H9 (cell line): ENCODE measurements at regions not wholly inside any gene's neighbourhood (a gene's known extent, or its start where the extent isn't known, plus 50 kb on each side); places are given as distances from the start of the nearest gene placed in this dataset.

Source experiments
- DNase-seq: peaks from one replicate; pipeline ENCODE4 v3.0.0-alpha.2; 2017
- H2AFZ ChIP-seq: one replicate; pipeline ENCODE4 v1.6.1; 2013; ENCODE audit warnings: mild to moderate bottlenecking, low read length, control low read depth, moderate library complexity
- H2AK5ac ChIP-seq: 2 replicates; pipeline ENCODE4 v1.6.1; 2013; ENCODE audit warnings: low read length, control low read depth, mixed read lengths; ENCODE audit not compliant: insufficient read length
- H2BK120ac ChIP-seq: one replicate; pipeline ENCODE4 v1.6.1; 2013; ENCODE audit warnings: low read depth, mild to moderate bottlenecking, low read length, control low read depth, inconsistent platforms; ENCODE audit not compliant: poor library complexity, severe bottlenecking
- H2BK12ac ChIP-seq: 2 replicates; pipeline ENCODE4 v1.6.1; 2013; ENCODE audit warnings: low read length, control low read depth, mixed read lengths, low read depth; ENCODE audit not compliant: insufficient read length
- H2BK15ac ChIP-seq: 2 replicates; pipeline ENCODE4 v1.6.1; 2013; ENCODE audit warnings: low read depth, low read length, control low read depth
- H2BK20ac ChIP-seq: one replicate; pipeline ENCODE4 v1.6.1; 2013; ENCODE audit warnings: low read depth, mild to moderate bottlenecking, low read length, control low read depth, inconsistent platforms; ENCODE audit not compliant: poor library complexity, severe bottlenecking
- H2BK5ac ChIP-seq: 2 replicates; pipeline ENCODE4 v1.6.1; 2013; ENCODE audit warnings: low read length, control low read depth, mixed read lengths; ENCODE audit not compliant: insufficient read length
- H3K14ac ChIP-seq: 2 replicates; pipeline ENCODE4 v1.6.1; 2013; ENCODE audit warnings: low read length, control low read depth; ENCODE audit not compliant: insufficient read depth
- H3K18ac ChIP-seq: 2 replicates; pipeline ENCODE4 v1.6.1; 2013; ENCODE audit warnings: low read depth, mild to moderate bottlenecking, mixed read lengths, low read length, control low read depth; ENCODE audit not compliant: insufficient read length
- H3K23ac ChIP-seq: 2 replicates; pipeline ENCODE4 v1.6.1; 2013; ENCODE audit warnings: low read length, control low read depth, mixed read lengths, low read depth; ENCODE audit not compliant: insufficient read length
- H3K23me2 ChIP-seq: 2 replicates; pipeline ENCODE4 v1.6.1; 2013; ENCODE audit warnings: low read depth, mild to moderate bottlenecking, mixed read lengths, low read length, control low read depth; ENCODE audit not compliant: insufficient read length, poor library complexity, severe bottlenecking
- H3K27ac ChIP-seq: 2 replicates; pipeline ENCODE4 v1.5.1; 2013; ENCODE audit warnings: low read length, control low read depth, mixed read lengths, low read depth; ENCODE audit not compliant: insufficient read length
- H3K27me3 ChIP-seq: 2 replicates; pipeline ENCODE4 v1.6.1; 2013; ENCODE audit warnings: low read length, control low read depth, inconsistent platforms; ENCODE audit not compliant: insufficient read depth
- H3K4ac ChIP-seq: 2 replicates; pipeline ENCODE4 v1.6.1; 2013; ENCODE audit warnings: low read depth, mild to moderate bottlenecking, control low read depth, inconsistent platforms, low read length, moderate library complexity
- H3K4me1 ChIP-seq: 2 replicates; pipeline ENCODE4 v1.6.1; 2013; ENCODE audit warnings: low read length, control low read depth, inconsistent platforms; ENCODE audit not compliant: insufficient read depth
- H3K4me2 ChIP-seq: 2 replicates; pipeline ENCODE4 v1.6.1; 2013; ENCODE audit warnings: low read length, control low read depth, mixed read lengths; ENCODE audit not compliant: insufficient read length, insufficient read depth
- H3K56ac ChIP-seq: 2 replicates; pipeline ENCODE4 v1.6.1; 2013; ENCODE audit warnings: low read depth, mild to moderate bottlenecking, mixed read lengths, low read length, control low read depth; ENCODE audit not compliant: insufficient read length
- H3K79me1 ChIP-seq: 2 replicates; pipeline ENCODE4 v1.6.1; 2013; ENCODE audit warnings: low read depth, mild to moderate bottlenecking, moderate library complexity, low read length, control low read depth, inconsistent platforms; ENCODE audit not compliant: insufficient read depth, poor library complexity, severe bottlenecking
- H3K79me2 ChIP-seq: 2 replicates; pipeline ENCODE4 v1.6.1; 2013; ENCODE audit warnings: low read length, control low read depth, inconsistent platforms; ENCODE audit not compliant: insufficient read depth
- H3K9ac ChIP-seq: 2 replicates; pipeline ENCODE4 v1.6.1; 2013; ENCODE audit warnings: low read length, control low read depth, mixed read lengths; ENCODE audit not compliant: insufficient read length; ENCODE audit errors: extremely low read depth
- H3K9me3 ChIP-seq: one replicate; pipeline ENCODE4 v1.6.1; 2013; ENCODE audit warnings: low read depth, low read length, inconsistent platforms; ENCODE audit not compliant: control insufficient read depth
- H3T11ph ChIP-seq: one replicate; pipeline ENCODE4 v1.6.1; 2013; ENCODE audit warnings: mild to moderate bottlenecking, low read length, control low read depth, inconsistent platforms
- H4K20me1 ChIP-seq: one replicate; pipeline ENCODE4 v1.6.1; 2013; ENCODE audit not compliant: control insufficient read depth, insufficient read length, insufficient read depth
- H4K5ac ChIP-seq: 2 replicates; pipeline ENCODE4 v1.6.1; 2013; ENCODE audit warnings: low read depth, mild to moderate bottlenecking, mixed read lengths, low read length, control low read depth; ENCODE audit not compliant: insufficient read length
- H4K8ac ChIP-seq: replicated peaks from 2 replicates; pipeline ENCODE4 v1.6.1; 2013; ENCODE audit warnings: low read length, control low read depth, mixed read lengths, low read depth; ENCODE audit not compliant: insufficient read length
- H4K91ac ChIP-seq: 2 replicates; pipeline ENCODE4 v1.6.1; 2013; ENCODE audit warnings: low read depth, mild to moderate bottlenecking, moderate library complexity, mixed read lengths, low read length, control low read depth; ENCODE audit not compliant: insufficient read length
- H3K27ac Mint-ChIP-seq, 3 experiments: 2 replicates in 2 of 3; 3 replicates in 1 of 3; pipeline ENCODE4 v1.8.0; 2020 to 2021; ENCODE audit warnings: mixed read lengths in 3 of 3, mild to moderate bottlenecking in 1 of 3, moderate library complexity in 1 of 3
- H3K27me3 Mint-ChIP-seq: 2 replicates; pipeline ENCODE4 v1.8.0; 2021; ENCODE audit warnings: low read depth, mild to moderate bottlenecking, moderate library complexity, mixed read lengths
- H3K36me3 Mint-ChIP-seq, 3 experiments: 2 replicates in 2 of 3; 3 replicates in 1 of 3; pipeline ENCODE4 v1.8.0; 2020 to 2021; ENCODE audit warnings: low read depth in 3 of 3, mixed read lengths in 3 of 3; ENCODE audit not compliant: insufficient read depth in 1 of 3
- H3K4me1 Mint-ChIP-seq, 2 experiments: 2 replicates each; pipeline ENCODE4 v1.8.0; 2020; ENCODE audit warnings: mixed read lengths in 2 of 2
- H3K4me3 Mint-ChIP-seq, 2 experiments: 2 replicates in 1 of 2; 3 replicates in 1 of 2; pipeline ENCODE4 v1.8.0; 2020 to 2021; ENCODE audit warnings: mild to moderate bottlenecking in 2 of 2, mixed read lengths in 2 of 2, moderate library complexity in 1 of 2
- H3K9me3 Mint-ChIP-seq, 2 experiments: 2 replicates in 1 of 2; 3 replicates in 1 of 2; pipeline ENCODE4 v1.8.0; 2020; ENCODE audit warnings: mild to moderate bottlenecking in 2 of 2, mixed read lengths in 2 of 2, moderate library complexity in 1 of 2
- CTCF ChIP-seq: fragments of 200-600 bp; sonication (generic); conservative IDR thresholded peaks from 3 replicates; pipeline ENCODE4 v1.8.0; 2021; ENCODE audit warnings: antibody characterized with exemption, mild to moderate bottlenecking
- WGBS: extraction: QIAGEN DNeasy Blood & Tissue Kit; methylation state at CpG from one replicate; pipeline ENCODE4 v1.1.7; 2013; ENCODE audit warnings: missing lambda C conversion rate, low lambda C conversion rate, mixed read lengths; ENCODE audit not compliant: insufficient read length; ENCODE audit errors: extremely low coverage; 5-methylcytosine and 5-hydroxymethylcytosine counted together

- no peak overlapping the region for H3K14ac ChIP-seq
- no peak overlapping the region for H3T11ph ChIP-seq
- H2BK20ac ChIP-seq = no peak overlapping the region
- no peak overlapping the region for H3K56ac ChIP-seq
- H2AFZ ChIP-seq = no peak overlapping the region
- no peak overlapping the region for H3K4ac ChIP-seq
- no peak overlapping the region for H4K5ac ChIP-seq
- no peak overlapping the region for H3K4me3 Mint-ChIP-seq
- no peak overlapping the region for H2BK120ac ChIP-seq
- H4K8ac ChIP-seq = no peak overlapping the region
- no peak overlapping the region for H3K23ac ChIP-seq
- no peak overlapping the region for H3K9ac ChIP-seq
- TF ChIP-seq CTCF = no peak
- DNase-seq = no peak
- H3K36me3 Mint-ChIP-seq = no peaks in the 10 kb centered on the region
- no peaks in the 10 kb centered on the region for H3K4me1 ChIP-seq
- H3K9me3 ChIP-seq = no peaks in the 10 kb centered on the region
- no peaks in the 10 kb centered on the region for H3K79me1 ChIP-seq
- H3K23me2 ChIP-seq = no peaks in the 10 kb centered on the region
- H2BK12ac ChIP-seq = no peak overlapping the region
- no peak overlapping the region for H4K91ac ChIP-seq
- H3K18ac ChIP-seq = no peak overlapping the region
- H4K20me1 ChIP-seq = no peaks in the 10 kb centered on the region
- no peaks in the 10 kb centered on the region for H3K9me3 Mint-ChIP-seq
- H3K4me1 Mint-ChIP-seq = no peaks in the 10 kb centered on the region
- H2BK15ac ChIP-seq = no peak overlapping the region
- H3K79me2 ChIP-seq = no peaks in the 10 kb centered on the region
- H3K27me3 ChIP-seq = no peaks in the 10 kb centered on the region
- H3K27ac Mint-ChIP-seq = no peak overlapping the region
- H3K27ac ChIP-seq = no peak overlapping the region
- H3K4me2 ChIP-seq = no peak overlapping the region
- H3K27me3 Mint-ChIP-seq = peaks cover 12% of the 10 kb centered on the region
- no peak overlapping the region for H2AK5ac ChIP-seq
- no peak overlapping the region for H2BK5ac ChIP-seq
- WGBS = no CpG with 5 or more reads among the region's 12 CpGs
These were observed 204.9 kb upstream of the TWIST2 start for GRCh38 chr2:238642973-238643372.
